SH-SY5Y (cell line): ENCODE measurements at regions not wholly inside any gene's neighbourhood (a gene's known extent, or its start where the extent isn't known, plus 50 kb on each side); places are given as distances from the start of the nearest gene placed in this dataset.

Experiments used
- GATA2 ChIP-seq: IDR thresholded peaks from 2 replicates; pipeline ENCODE4 v1.6.1; 2011; ENCODE audit warnings: mild to moderate bottlenecking, low read depth, low read length
- GATA3 ChIP-seq: IDR thresholded peaks from 2 replicates; pipeline ENCODE4 v1.6.1; 2011; ENCODE audit warnings: low read depth, mild to moderate bottlenecking, low read length, moderate library complexity

- TF ChIP-seq GATA3 (no peak), GATA2 (no peak)
These were observed 742.3 kb upstream of the CBLB start for GRCh38 chr3:106611116-106611515.
